ENCODE measurements at regions not wholly inside any gene's neighbourhood (a gene's known extent, or its start where the extent isn't known, plus 50 kb on each side); places are given as distances from the start of the nearest gene placed in this dataset.

- WGBS, 2 donors = 50 to 53% methylated on average over 8 of the region's 8 CpGs
- DNase-seq (ENCODE audit: low spot score in 2 of 2) = no peak
- H3K4me3 ChIP-seq (ENCODE audit: low read depth, poor library complexity, severe bottlenecking) = no peak overlapping the region
- intact Hi-C loops (cut with DNase I; ENCODE audit: low total_unique reads) = no loop called here
- TF ChIP-seq CTCF (IDR thresholded peaks at IDR 0.05) (no peak), POLR2A (IDR thresholded peaks at IDR 0.05) (no peak)
Measured at GRCh38 chr7:135834266-135834665, 85.7 kb upstream of the FAM180A start.

- intact Hi-C loops (cut with DNase I; ENCODE audit: low total_unique reads) = no loop called here
- WGBS, 2 donors = 36 to 44% methylated on average over 4 of the region's 4 CpGs
- DNase-seq (ENCODE audit: low spot score in 2 of 2) = no peak
- TF ChIP-seq POLR2A (IDR thresholded peaks at IDR 0.05) (no peak), CTCF (IDR thresholded peaks at IDR 0.05) (no peak)
- no peak overlapping the region for H3K4me3 ChIP-seq (ENCODE audit: low read depth, poor library complexity, severe bottlenecking)
Measured at GRCh38 chr7:135833642-135834041, 85.0 kb upstream of the FAM180A start.

- H3K4me3 ChIP-seq (ENCODE audit: low read depth, poor library complexity, severe bottlenecking) = no peak overlapping the region
- TF ChIP-seq POLR2A (IDR thresholded peaks at IDR 0.05) = no peak
- DNase-seq (ENCODE audit: low spot score in 2 of 2) = no peak
- intact Hi-C loops (cut with DNase I; ENCODE audit: low total_unique reads) = no loop called here
- WGBS, 2 donors = 37 to 41% methylated on average over 4 of the region's 4 CpGs
Measured at GRCh38 chr7:135831455-135832195, 83.0 kb upstream of the FAM180A start.

GRCh38 chr7:135828604-135829003 lies 80.0 kb upstream of the FAM180A start:
- no peak for TF ChIP-seq POLR2A (IDR thresholded peaks at IDR 0.05)
- no peak for TF ChIP-seq CTCF (IDR thresholded peaks at IDR 0.05)
- no peak for DNase-seq (ENCODE audit: low spot score in 2 of 2)
- WGBS, 2 donors = 79 to 84% methylated on average over 9 of the region's 9 CpGs
- H3K4me3 ChIP-seq (ENCODE audit: low read depth, poor library complexity, severe bottlenecking) = no peak overlapping the region
- intact Hi-C loops (cut with DNase I; ENCODE audit: low total_unique reads) = no loop called here

- intact Hi-C loops (cut with DNase I; ENCODE audit: low total_unique reads) = no loop called here
- TF ChIP-seq POLR2A (IDR thresholded peaks at IDR 0.05) = no peak
- TF ChIP-seq CTCF (IDR thresholded peaks at IDR 0.05) = no peak
- peak in 1 of 2 donors; percentile 2 for DNase-seq (ENCODE audit: low spot score in 2 of 2)
- WGBS, 2 donors = 51 to 54% methylated on average over 2 of the region's 2 CpGs
- H3K4me3 ChIP-seq (ENCODE audit: low read depth, poor library complexity, severe bottlenecking) = no peak overlapping the region
Measured at GRCh38 chr7:135827391-135827790, 78.8 kb upstream of the FAM180A start.

- TF ChIP-seq CTCF (IDR thresholded peaks at IDR 0.05) (no peak), POLR2A (IDR thresholded peaks at IDR 0.05) (no peak)
- no peak overlapping the region for H3K4me3 ChIP-seq (ENCODE audit: low read depth, poor library complexity, severe bottlenecking)
- DNase-seq (ENCODE audit: low spot score in 2 of 2) = peak in 1 of 2 donors; percentile 79
- intact Hi-C loops (cut with DNase I; ENCODE audit: low total_unique reads) = no loop called here
- WGBS, 2 donors = 71 to 79% methylated on average over 9 of the region's 9 CpGs
Measured at GRCh38 chr7:135825406-135825805, 76.8 kb upstream of the FAM180A start.

Data from lower leg skin (tissue), 4 donors.